Endothelial cell of umbilical vein (primary cell): ENCODE measurements at regions not wholly inside any gene's neighbourhood (a gene's known extent, or its start where the extent isn't known, plus 50 kb on each side); places are given as distances from the start of the nearest gene placed in this dataset.
"Not testable (repeated sequence)": the region's sequence is repeated elsewhere in the genome, so short reads cannot be mapped to it uniquely, and the experiment has no call there.

ENCODE experiments used
- BruUV-seq: library from RNA; stranded (reverse); fragments of 400-500 nt; replicated peaks from 2 replicates; lab custom pipeline; 2021; lab: Mats Ljungman, UMichigan
- CTCF ChIA-PET: fragments of 300-600, 350-600 bp; sonication (Branson Sonifier 250); formaldehyde crosslinking; loops from one replicate; lab custom pipeline; 2021; ENCODE audit warnings: antibody characterized with exemption, inconsistent platforms; lab: Charles Lee
- POLR2A ChIA-PET: fragments of 300-600, 350-600 bp; sonication (Branson Sonifier 250); formaldehyde crosslinking; loops from one replicate; lab custom pipeline; 2021; ENCODE audit warnings: antibody characterized with exemption, inconsistent platforms; lab: Charles Lee
- DNase-seq: peaks from one replicate; pipeline ENCODE4 v3.0.0-alpha.2; 2011; ENCODE audit warnings: low read depth, low spot score
- FAIRE-seq: peaks from 2 replicates; lab custom pipeline; 2011; peaks lifted over from hg19 to GRCh38; lab: Jason Lieb, UNC
- H2AFZ ChIP-seq: 2 replicates; pipeline ENCODE4 v1.6.0; 2012; ENCODE audit warnings: low read depth, low read length, control low read depth, inconsistent platforms
- H3K27ac ChIP-seq: 2 replicates; pipeline ENCODE4 v1.5.1; 2011; ENCODE audit warnings: low read depth, mild to moderate bottlenecking, control low read depth, low read length, moderate library complexity; ENCODE audit not compliant: insufficient read depth
- H3K27me3 ChIP-seq, 2 experiments: 2 replicates each; pipeline versions ENCODE4 v1.6.0 to v1.6.1; 2011; ENCODE audit warnings: low read length in 2 of 2, mixed read lengths in 1 of 2; ENCODE audit not compliant: control insufficient read depth in 2 of 2, insufficient read depth in 2 of 2
- H3K36me3 ChIP-seq, 2 experiments: 2 replicates in 1 of 2; 3 replicates in 1 of 2; pipeline ENCODE4 v1.5.1; 2011; ENCODE audit warnings: low read length in 2 of 2, mild to moderate bottlenecking in 1 of 2, moderate library complexity in 1 of 2; ENCODE audit not compliant: control insufficient read depth in 2 of 2, insufficient read depth in 2 of 2; ENCODE audit errors: extremely low read depth in 1 of 2
- H3K4me1 ChIP-seq: 3 replicates; pipeline ENCODE4 v1.5.1; 2011; ENCODE audit warnings: mild to moderate bottlenecking, low read length; ENCODE audit not compliant: control insufficient read depth, insufficient read depth; ENCODE audit errors: extremely low read depth
- H3K4me2 ChIP-seq: 2 replicates; pipeline ENCODE4 v1.6.1; 2011; ENCODE audit warnings: low read length, control low read depth, mixed read lengths; ENCODE audit not compliant: insufficient read depth
- H3K4me3 ChIP-seq, 3 experiments: fragments of 200-600 bp in 1 of 3; sonication (generic), shearing (Covaris generic) in 1 of 3; replicated peaks in 1 of 3; 2 replicates each; pipeline ENCODE4 v1.5.1; 2011 to 2016; ENCODE audit warnings: control low read depth in 3 of 3, low read length in 3 of 3, mild to moderate bottlenecking in 2 of 3, inconsistent platforms in 1 of 3, low read depth in 1 of 3, moderate library complexity in 1 of 3; ENCODE audit not compliant: insufficient read depth in 1 of 3
- H3K79me2 ChIP-seq: 2 replicates; pipeline ENCODE4 v1.6.0; 2012; ENCODE audit warnings: low read length, inconsistent platforms; ENCODE audit not compliant: control insufficient read depth, insufficient read depth
- H3K9ac ChIP-seq: replicated peaks from 2 replicates; pipeline ENCODE3; 2011; ENCODE audit warnings: low read length, control low read depth; ENCODE audit not compliant: insufficient read depth; ENCODE audit errors: extremely low read depth
- H3K9me1 ChIP-seq: replicated peaks from 3 replicates; pipeline ENCODE4 v1.6.0; 2011; ENCODE audit warnings: mild to moderate bottlenecking, low read length; ENCODE audit not compliant: control insufficient read depth, insufficient read depth; ENCODE audit errors: extremely low read depth
- H3K9me3 ChIP-seq: replicated peaks from 2 replicates; pipeline ENCODE4 v1.5.1; 2012; ENCODE audit warnings: low read length, inconsistent platforms; ENCODE audit not compliant: control insufficient read depth, insufficient read depth
- H4K20me1 ChIP-seq: replicated peaks from 2 replicates; pipeline ENCODE3; 2011; ENCODE audit warnings: mild to moderate bottlenecking, low read length; ENCODE audit not compliant: control insufficient read depth, insufficient read depth; ENCODE audit errors: extremely low read depth
- MYC ChIP-seq: IDR thresholded peaks from one replicate; pipeline ENCODE4 v1.6.1; 2011; ENCODE audit warnings: mild to moderate bottlenecking, low read depth, low read length
- POLR2A ChIP-seq: IDR thresholded peaks from 2 replicates; pipeline ENCODE4 v1.6.1; 2012; ENCODE audit warnings: low read depth, mild to moderate bottlenecking, control low read depth, low read length
- dilution Hi-C: fragments of 300-500 bp; cut with MboI; formaldehyde crosslinking; loops from one replicate; pipeline ENCODE4 v1.15.0; 2019; ENCODE audit warnings: low sequenced_read_pairs; ENCODE audit not compliant: extremely low pct_ligation_motif_present
- intact Hi-C: fragments of 100-400 bp; cut with micrococcal nuclease; formaldehyde crosslinking; loops from one replicate; pipeline ENCODE4 v1.10.0; 2022

DNA sequence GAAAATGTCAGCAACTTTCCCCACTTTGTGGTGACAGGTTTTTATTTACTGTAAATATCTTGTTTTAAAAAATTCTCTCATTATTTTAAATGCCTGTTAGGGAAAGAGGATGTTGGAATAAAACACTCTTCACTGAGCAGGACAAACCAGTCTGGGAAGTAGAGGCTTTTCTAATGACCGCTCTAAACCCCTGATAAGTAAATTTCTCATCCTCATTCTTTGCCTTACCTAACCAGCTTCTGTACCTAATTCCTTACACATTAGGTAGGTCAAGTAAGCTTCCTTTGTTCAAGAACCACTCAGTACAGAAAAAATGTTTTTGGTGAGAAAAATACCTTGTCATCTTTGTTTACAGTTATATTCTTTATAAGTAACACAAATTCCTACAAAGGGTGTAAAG is 143.6 kb downstream of the GPR85 start:
- Histone ChIP-seq H3K4me3 (no peak overlapping the region), H3K4me1 (peaks cover 11% of the 10 kb centered on the region), H3K4me2 (no peak overlapping the region), H3K9me3 (no peaks in the 10 kb centered on the region), H4K20me1 (no peaks in the 10 kb centered on the region), H3K9ac (no peak overlapping the region), H3K79me2 (no peaks in the 10 kb centered on the region), H3K9me1 (no peaks in the 10 kb centered on the region), H2AFZ (no peak overlapping the region), H3K27me3 (peaks cover 3 to 6% of the 10 kb centered on the region in 2 experiments), H3K27ac (no peak overlapping the region), H3K36me3 (no peaks in the 10 kb centered on the region)
- ChIA-PET CTCF (no interaction called here), POLR2A (no interaction called here)
- no peak for TF ChIP-seq MYC
- TF ChIP-seq POLR2A = no peak
- FAIRE-seq = no peak
- no peak for DNase-seq
- dilution Hi-C loops (no loop called here), intact Hi-C loops (no loop called here)
- no TSS peak for BruUV-seq

GRCh38 chr7:112942125-112942524 is 144.5 kb downstream of the GPR85 start:
- BruUV-seq, H3K9ac ChIP-seq, DNase-seq, H3K27ac ChIP-seq, H3K4me2 ChIP-seq, H3K9me3 ChIP-seq, intact Hi-C loops, H4K20me1 ChIP-seq, H3K9me1 ChIP-seq, CTCF ChIA-PET, H2AFZ ChIP-seq, FAIRE-seq, H3K79me2 ChIP-seq, H3K27me3 ChIP-seq, POLR2A ChIA-PET, dilution Hi-C loops, H3K36me3 ChIP-seq, H3K4me3 ChIP-seq: not testable (repeated sequence)
- peaks cover 11% of the 10 kb centered on the region for H3K4me1 ChIP-seq
